ENCODE measurements at regions not wholly inside any gene's neighbourhood (a gene's known extent, or its start where the extent isn't known, plus 50 kb on each side); places are given as distances from the start of the nearest gene placed in this dataset.

DNA sequence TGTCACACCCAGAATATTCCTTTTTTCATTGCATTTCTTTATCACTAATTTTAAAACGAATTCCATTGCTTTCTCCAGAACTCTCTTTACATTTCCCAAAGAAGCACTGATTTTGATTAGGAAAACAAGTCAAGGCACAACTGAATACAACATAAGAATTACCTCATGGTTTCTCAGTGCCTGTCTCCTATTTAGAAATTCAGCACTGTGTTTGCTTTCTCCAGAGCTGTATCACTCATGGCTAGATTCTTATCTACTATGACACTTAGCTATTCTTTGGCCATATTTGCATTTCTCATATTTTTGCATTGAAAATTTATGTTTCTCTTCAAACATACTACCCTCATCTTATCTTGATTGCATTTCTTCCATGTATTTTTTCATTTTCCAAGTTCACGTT lies 1402.0 kb downstream of the MRPL39 start:
- no peak for TF ChIP-seq TEAD4 (IDR thresholded peaks at IDR 0.05)
- TF ChIP-seq, protein P1, sequence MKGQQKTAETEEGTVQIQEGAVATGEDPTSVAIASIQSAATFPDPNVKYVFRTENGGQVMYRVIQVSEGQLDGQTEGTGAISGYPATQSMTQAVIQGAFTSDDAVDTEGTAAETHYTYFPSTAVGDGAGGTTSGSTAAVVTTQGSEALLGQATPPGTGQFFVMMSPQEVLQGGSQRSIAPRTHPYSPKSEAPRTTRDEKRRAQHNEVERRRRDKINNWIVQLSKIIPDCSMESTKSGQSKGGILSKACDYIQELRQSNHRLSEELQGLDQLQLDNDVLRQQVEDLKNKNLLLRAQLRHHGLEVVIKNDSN (IDR thresholded peaks at IDR 0.05) = no peak
